ENCODE measurements at regions not wholly inside any gene's neighbourhood (a gene's known extent, or its start where the extent isn't known, plus 50 kb on each side); places are given as distances from the start of the nearest gene placed in this dataset.

- TF ChIP-seq CTCF (IDR thresholded peaks at IDR 0.05; ENCODE audit: insufficient read depth, low read depth, low read length) (no peak), EZH2 (IDR thresholded peaks at IDR 0.05; ENCODE audit: insufficient read depth, low read length) (no peak)
Observed at GRCh38 chr4:59127743-59128142, 2017.6 kb upstream of the IGFBP7 start.

All from astrocyte (in vitro differentiated cells and primary cell).